B cell (primary cell): ENCODE measurements at regions not wholly inside any gene's neighbourhood (a gene's known extent, or its start where the extent isn't known, plus 50 kb on each side); places are given as distances from the start of the nearest gene placed in this dataset.
"Not testable (repeated sequence)": the region's sequence is repeated elsewhere in the genome, so short reads cannot be mapped to it uniquely, and the experiment has no call there.

Experiments used
- ATAC-seq: fragments of 200-7000 bp; cut with Tn5 transposase; one replicate; pipeline ENCODE4 v1.10.0; 2021; ENCODE audit warnings: low read depth, mild to moderate bottlenecking, moderate number of reproducible peaks, moderate library complexity
- CTCF ChIA-PET: fragments of 350-600 bp; sonication (Branson Sonifier 250); formaldehyde crosslinking; loops from one replicate; lab custom pipeline; 2021; ENCODE audit warnings: antibody characterized with exemption, inconsistent platforms; lab: Charles Lee
- POLR2A ChIA-PET: fragments of 350-600 bp; sonication (Branson Sonifier 250); formaldehyde crosslinking; loops from one replicate; lab custom pipeline; 2021; ENCODE audit warnings: antibody characterized with exemption; lab: Charles Lee
- DNase-seq: peaks from one replicate; pipeline ENCODE4 v3.0.0; 2013
- H2AFZ ChIP-seq: 2 replicates; pipeline ENCODE4 v1.6.1; 2012; ENCODE audit warnings: mild to moderate bottlenecking, low read depth, low read length; ENCODE audit not compliant: insufficient read depth, poor library complexity, severe bottlenecking
- H3K27ac ChIP-seq, 2 donors: 1 replicate in 1 of 2; 2 replicates in 1 of 2; pipeline ENCODE4 v1.5.1; 2012 to 2013; ENCODE audit warnings: low read length in 2 of 2, mild to moderate bottlenecking in 2 of 2, moderate library complexity in 1 of 2
- H3K27me3 ChIP-seq, 4 experiments: fragments of 200-600 bp in 1 of 4; sonication (generic) in 1 of 4; replicated peaks in 1 of 4; 1 replicate in 2 of 4; 2 replicates in 2 of 4; pipeline versions ENCODE4 v1.6.1 to v1.7.0; 2013 to 2016; ENCODE audit warnings: low read length in 3 of 4, mild to moderate bottlenecking in 2 of 4, mixed read lengths in 1 of 4, moderate library complexity in 1 of 4; ENCODE audit not compliant: insufficient read depth in 4 of 4, control insufficient read depth in 3 of 4; ENCODE audit errors: control extremely low read depth in 1 of 4
- H3K36me3 ChIP-seq, 2 experiments: replicated peaks in 1 of 2; 1 replicate in 1 of 2; 2 replicates in 1 of 2; pipeline versions ENCODE4 v1.6.1 to v1.7.1; 2013; ENCODE audit warnings: low read length in 1 of 2; ENCODE audit not compliant: insufficient read depth in 2 of 2, control insufficient read depth in 1 of 2; ENCODE audit errors: control extremely low read depth in 1 of 2, extremely low read depth in 1 of 2
- H3K4me1 ChIP-seq, 2 donors: fragments of 200-600 bp in 1 of 2; sonication (generic) in 1 of 2; 1 replicate in 1 of 2; 2 replicates in 1 of 2; pipeline versions ENCODE4 v1.5.1 to v1.6.1; 2013 to 2017; ENCODE audit warnings: low read length in 2 of 2; ENCODE audit not compliant: control insufficient read depth in 2 of 2, insufficient read depth in 2 of 2
- H3K4me2 ChIP-seq: replicated peaks from 2 replicates; pipeline ENCODE3; 2012; ENCODE audit warnings: mild to moderate bottlenecking, low read depth, low read length; ENCODE audit not compliant: poor library complexity, severe bottlenecking
- H3K4me3 ChIP-seq, 5 experiments: fragments of 200-600 bp in 1 of 5; sonication (generic) in 1 of 5; 1 replicate in 3 of 5; 2 replicates in 2 of 5; pipeline versions ENCODE4 v1.5.1 to v1.7.0; 2011 to 2016; ENCODE audit warnings: low read length in 4 of 5, mild to moderate bottlenecking in 4 of 5, low read depth in 2 of 5, control low read depth in 1 of 5, moderate library complexity in 1 of 5; ENCODE audit not compliant: insufficient read depth in 1 of 5; ENCODE audit errors: control extremely low read depth in 1 of 5, extremely low read depth in 1 of 5
- H3K79me2 ChIP-seq: fragments of 200-600 bp; sonication (generic); one replicate; pipeline ENCODE4 v1.6.0; 2016; ENCODE audit warnings: low read length; ENCODE audit not compliant: control insufficient read depth, insufficient read depth
- H3K9ac ChIP-seq: fragments of 200-600 bp; sonication (generic); 2 replicates; pipeline ENCODE4 v1.6.1; 2017; ENCODE audit warnings: mild to moderate bottlenecking, low read length, moderate library complexity
- H3K9me3 ChIP-seq, 3 donors: one replicate each; pipeline versions ENCODE4 v1.6.1 to v1.7.1; 2013; ENCODE audit warnings: low read length in 2 of 3; ENCODE audit not compliant: control insufficient read depth in 2 of 3, insufficient read depth in 1 of 3; ENCODE audit errors: control extremely low read depth in 1 of 3
- H4K20me1 ChIP-seq: 2 replicates; pipeline ENCODE4 v1.6.0; 2012; ENCODE audit warnings: mild to moderate bottlenecking, low read length; ENCODE audit not compliant: insufficient read depth, control insufficient read depth, poor library complexity, severe bottlenecking
- H3K27ac Mint-ChIP-seq: one replicate; pipeline ENCODE4 v1.8.0; 2021; ENCODE audit warnings: mixed read lengths
- H3K27me3 Mint-ChIP-seq: one replicate; pipeline ENCODE4 v1.8.0; 2021; ENCODE audit warnings: mixed read lengths
- H3K4me1 Mint-ChIP-seq: one replicate; pipeline ENCODE4 v1.8.0; 2021; ENCODE audit warnings: mixed read lengths
- H3K4me3 Mint-ChIP-seq: one replicate; pipeline ENCODE4 v1.8.0; 2021; ENCODE audit warnings: mixed read lengths
- H3K9me3 Mint-ChIP-seq: one replicate; pipeline ENCODE4 v1.8.0; 2022; ENCODE audit warnings: mixed read lengths; ENCODE audit not compliant: insufficient read depth
- WGBS: methylation state at CpG from one replicate; pipeline ENCODE4 v1.1.5; 2013; ENCODE audit warnings: missing lambda C conversion rate; ENCODE audit not compliant: insufficient coverage; 5-methylcytosine and 5-hydroxymethylcytosine counted together
- intact Hi-C: fragments of 100-400 bp; cut with micrococcal nuclease; formaldehyde crosslinking; loops from one replicate; pipeline ENCODE4 v1.10.0; 2022

DNA sequence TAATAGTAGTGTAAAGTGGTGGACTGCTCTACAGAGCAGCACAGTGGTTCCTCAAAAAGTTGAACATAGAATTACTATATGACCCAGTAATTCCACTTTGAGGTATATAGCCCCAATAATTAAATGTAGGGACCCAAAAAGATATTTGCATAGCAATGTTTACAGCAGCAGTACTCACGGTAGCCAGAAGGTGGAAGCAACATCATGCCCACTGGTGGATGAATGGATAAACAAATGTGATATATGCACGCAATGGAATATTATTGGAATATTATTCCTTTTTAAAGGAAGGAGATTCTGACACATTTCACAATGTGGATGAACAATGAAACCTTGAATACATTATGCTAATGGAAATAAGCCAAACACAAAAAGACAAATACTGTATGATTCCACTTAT is 121.4 kb downstream of the POTEM start:
- H3K27me3 ChIP-seq, H3K9ac ChIP-seq, POLR2A ChIA-PET, H3K4me3 ChIP-seq, DNase-seq, H3K4me3 Mint-ChIP-seq, H3K27ac Mint-ChIP-seq, intact Hi-C loops, H3K9me3 Mint-ChIP-seq, ATAC-seq, H4K20me1 ChIP-seq, H3K9me3 ChIP-seq, H3K4me1 ChIP-seq, H3K79me2 ChIP-seq, H3K27me3 Mint-ChIP-seq, H3K36me3 ChIP-seq, H2AFZ ChIP-seq, CTCF ChIA-PET, H3K4me2 ChIP-seq, H3K27ac ChIP-seq, H3K4me1 Mint-ChIP-seq: not testable (repeated sequence)
- no CpG with 5 or more reads among the region's 2 CpGs for WGBS

DNA sequence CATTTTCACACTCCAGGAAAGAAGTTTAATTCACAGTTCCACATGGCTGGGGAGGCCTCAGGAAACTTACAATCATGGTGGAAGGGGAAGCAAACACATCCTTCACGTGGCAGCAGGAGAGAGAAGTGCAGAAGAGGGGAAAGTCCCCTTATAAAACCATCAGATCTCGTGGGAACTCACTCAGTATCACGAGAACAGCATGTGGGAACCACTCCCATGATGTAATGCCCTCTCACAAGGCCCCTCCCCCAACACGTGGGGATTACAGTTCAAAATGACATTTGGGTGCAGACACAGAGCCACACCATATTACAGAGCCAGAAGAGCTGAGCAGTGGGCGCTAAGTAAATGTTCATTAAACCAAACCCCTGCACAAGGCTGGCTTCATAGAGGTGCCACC is 126.0 kb downstream of the POTEM start:
- ATAC-seq, H3K27ac Mint-ChIP-seq, intact Hi-C loops, POLR2A ChIA-PET, H3K4me1 Mint-ChIP-seq, H3K4me3 ChIP-seq, H3K9me3 Mint-ChIP-seq, H3K27ac ChIP-seq, DNase-seq, H3K4me1 ChIP-seq, H2AFZ ChIP-seq, H3K36me3 ChIP-seq, H3K9ac ChIP-seq, H3K4me3 Mint-ChIP-seq, H4K20me1 ChIP-seq, H3K79me2 ChIP-seq, CTCF ChIA-PET, H3K27me3 Mint-ChIP-seq, H3K4me2 ChIP-seq, H3K27me3 ChIP-seq: not testable (repeated sequence)
- H3K9me3 ChIP-seq = peaks cover 0 to 14% (median 0%) of the 10 kb centered on the region in 3 donors
- WGBS = no CpG with 5 or more reads among the region's 5 CpGs

GRCh38 chr14:19094731-19095130 is 127.5 kb downstream of the POTEM start:
- H3K4me3 ChIP-seq, H3K4me2 ChIP-seq, H3K4me1 Mint-ChIP-seq, H2AFZ ChIP-seq, H3K27me3 ChIP-seq, H3K79me2 ChIP-seq, CTCF ChIA-PET, DNase-seq, POLR2A ChIA-PET, H3K9ac ChIP-seq, H3K27ac ChIP-seq, H3K4me1 ChIP-seq, H3K36me3 ChIP-seq, intact Hi-C loops, H3K27me3 Mint-ChIP-seq, H3K27ac Mint-ChIP-seq, H3K4me3 Mint-ChIP-seq, H4K20me1 ChIP-seq, H3K9me3 Mint-ChIP-seq, ATAC-seq: not testable (repeated sequence)
- peaks cover 0 to 22% (median 0%) of the 10 kb centered on the region in 3 donors for H3K9me3 ChIP-seq
- no CpG with 5 or more reads among the region's 2 CpGs for WGBS

DNA sequence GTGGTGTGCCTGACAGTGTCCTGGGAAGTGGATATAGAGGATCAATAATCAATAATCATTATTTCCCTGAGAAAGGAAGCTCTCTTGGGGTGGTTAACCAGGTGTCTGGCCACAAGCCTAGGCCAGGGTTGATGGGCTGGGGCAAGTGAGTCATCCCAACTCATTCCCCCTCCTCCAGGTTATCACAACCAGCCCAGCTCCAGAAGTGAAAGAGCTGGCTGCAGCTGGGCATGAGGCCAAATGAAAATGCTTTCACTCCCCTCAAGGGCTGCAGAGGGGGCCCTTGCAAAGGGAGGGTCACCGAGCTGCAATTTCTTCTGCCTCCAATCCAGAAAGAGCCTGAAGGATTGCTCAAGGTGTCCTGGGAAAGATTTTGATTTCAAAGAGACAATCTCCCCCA is 127.9 kb downstream of the POTEM start:
- DNase-seq, intact Hi-C loops, H3K4me3 ChIP-seq, H3K36me3 ChIP-seq, H3K27ac Mint-ChIP-seq, H3K27ac ChIP-seq, H3K27me3 ChIP-seq, H4K20me1 ChIP-seq, H3K9me3 Mint-ChIP-seq, H3K27me3 Mint-ChIP-seq, H3K9ac ChIP-seq, H2AFZ ChIP-seq, H3K4me2 ChIP-seq, POLR2A ChIA-PET, H3K79me2 ChIP-seq, H3K4me1 Mint-ChIP-seq, ATAC-seq, CTCF ChIA-PET, H3K4me3 Mint-ChIP-seq, H3K4me1 ChIP-seq: not testable (repeated sequence)
- no CpG with 5 or more reads among the region's 1 CpG for WGBS
- peaks cover 0 to 22% (median 0%) of the 10 kb centered on the region in 3 donors for H3K9me3 ChIP-seq
